ENCODE measurements at regions not wholly inside any gene's neighbourhood (a gene's known extent, or its start where the extent isn't known, plus 50 kb on each side); places are given as distances from the start of the nearest gene placed in this dataset.

- H3K4me3 ChIP-seq: no peak overlapping the region
- H3K27me3 ChIP-seq: no peaks in the 10 kb centered on the region
- no peaks in the 10 kb centered on the region for H3K9me3 ChIP-seq
- intact Hi-C loops (cut with DNase I): no loop called here
- no peaks in the 10 kb centered on the region for H3K4me1 ChIP-seq (ENCODE audit: insufficient read depth)
- TF ChIP-seq CTCF (IDR thresholded peaks at IDR 0.05) (no peak), EP300 (IDR thresholded peaks at IDR 0.05) (no peak), POLR2A (IDR thresholded peaks at IDR 0.05) (no peak)
- H3K27ac ChIP-seq: no peak overlapping the region
- DNase-seq: no peak
- H3K36me3 ChIP-seq: no peaks in the 10 kb centered on the region
- 67 to 87% (median 79%) methylated on average over 1 of the region's 1 CpG for WGBS, 3 donors
Measured at GRCh38 chr3:76352051-76352450, 566.7 kb upstream of the ZNF717 start.

- Histone ChIP-seq H3K27ac (no peak overlapping the region), H3K4me3 (no peak overlapping the region), H3K4me1 (ENCODE audit: insufficient read depth) (no peaks in the 10 kb centered on the region), H3K36me3 (no peaks in the 10 kb centered on the region), H3K9me3 (no peaks in the 10 kb centered on the region), H3K27me3 (no peaks in the 10 kb centered on the region)
- no peak for TF ChIP-seq EP300 (IDR thresholded peaks at IDR 0.05)
- no peak for TF ChIP-seq POLR2A (IDR thresholded peaks at IDR 0.05)
- no peak for TF ChIP-seq CTCF (IDR thresholded peaks at IDR 0.05)
- 82 to 86% (median 83%) methylated on average over 9 of the region's 9 CpGs for WGBS, 3 donors
- no peak for DNase-seq
- intact Hi-C loops (cut with DNase I): no loop called here
Measured at GRCh38 chr3:76352511-76353284, 567.3 kb upstream of the ZNF717 start.

- TF ChIP-seq POLR2A (IDR thresholded peaks at IDR 0.05) (no peak), EP300 (IDR thresholded peaks at IDR 0.05) (no peak), CTCF (IDR thresholded peaks at IDR 0.05) (no peak)
- no peak for DNase-seq
- Histone ChIP-seq H3K4me3 (no peak overlapping the region), H3K9me3 (no peaks in the 10 kb centered on the region), H3K36me3 (no peaks in the 10 kb centered on the region), H3K4me1 (ENCODE audit: insufficient read depth) (no peaks in the 10 kb centered on the region), H3K27me3 (no peaks in the 10 kb centered on the region), H3K27ac (no peak overlapping the region)
- WGBS, 3 donors: 46 to 48% (median 46%) methylated on average over 9 of the region's 9 CpGs
- intact Hi-C loops (cut with DNase I): no loop called here
Measured at GRCh38 chr3:76353683-76354082, 568.3 kb upstream of the ZNF717 start.

- Histone ChIP-seq H3K4me1 (ENCODE audit: insufficient read depth) (no peaks in the 10 kb centered on the region), H3K4me3 (no peak overlapping the region), H3K36me3 (no peaks in the 10 kb centered on the region), H3K27ac (no peak overlapping the region), H3K27me3 (no peaks in the 10 kb centered on the region), H3K9me3 (no peaks in the 10 kb centered on the region)
- 59 to 84% (median 73%) methylated on average over 1 of the region's 1 CpG for WGBS, 3 donors
- TF ChIP-seq EP300 (IDR thresholded peaks at IDR 0.05) (no peak), CTCF (IDR thresholded peaks at IDR 0.05) (no peak), POLR2A (IDR thresholded peaks at IDR 0.05) (no peak)
- no peak for DNase-seq
- intact Hi-C loops (cut with DNase I): no loop called here
Measured at GRCh38 chr3:76361010-76361409, 575.7 kb upstream of the ZNF717 start.

Measured in ovary (tissue), 7 donors.